ENCODE measurements at regions not wholly inside any gene's neighbourhood (a gene's known extent, or its start where the extent isn't known, plus 50 kb on each side); places are given as distances from the start of the nearest gene placed in this dataset.

- TF ChIP-seq, protein P1, sequence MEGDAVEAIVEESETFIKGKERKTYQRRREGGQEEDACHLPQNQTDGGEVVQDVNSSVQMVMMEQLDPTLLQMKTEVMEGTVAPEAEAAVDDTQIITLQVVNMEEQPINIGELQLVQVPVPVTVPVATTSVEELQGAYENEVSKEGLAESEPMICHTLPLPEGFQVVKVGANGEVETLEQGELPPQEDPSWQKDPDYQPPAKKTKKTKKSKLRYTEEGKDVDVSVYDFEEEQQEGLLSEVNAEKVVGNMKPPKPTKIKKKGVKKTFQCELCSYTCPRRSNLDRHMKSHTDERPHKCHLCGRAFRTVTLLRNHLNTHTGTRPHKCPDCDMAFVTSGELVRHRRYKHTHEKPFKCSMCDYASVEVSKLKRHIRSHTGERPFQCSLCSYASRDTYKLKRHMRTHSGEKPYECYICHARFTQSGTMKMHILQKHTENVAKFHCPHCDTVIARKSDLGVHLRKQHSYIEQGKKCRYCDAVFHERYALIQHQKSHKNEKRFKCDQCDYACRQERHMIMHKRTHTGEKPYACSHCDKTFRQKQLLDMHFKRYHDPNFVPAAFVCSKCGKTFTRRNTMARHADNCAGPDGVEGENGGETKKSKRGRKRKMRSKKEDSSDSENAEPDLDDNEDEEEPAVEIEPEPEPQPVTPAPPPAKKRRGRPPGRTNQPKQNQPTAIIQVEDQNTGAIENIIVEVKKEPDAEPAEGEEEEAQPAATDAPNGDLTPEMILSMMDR (IDR thresholded peaks at IDR 0.05), result no peak
- no peak for TF ChIP-seq POLR2A (IDR thresholded peaks at IDR 0.05)
Observed at GRCh38 chrX:17922303-17922702, 61.2 kb upstream of the RAI2 start.
